ENCODE measurements at regions not wholly inside any gene's neighbourhood (a gene's known extent, or its start where the extent isn't known, plus 50 kb on each side); places are given as distances from the start of the nearest gene placed in this dataset.

- TF ChIP-seq ELK1 (IDR thresholded peaks at IDR 0.05; ENCODE audit: low read depth, low read length) = no peak
- TF ChIP-seq CHD4 (IDR thresholded peaks at IDR 0.05; ENCODE audit: borderline replicate concordance) = no peak
- no peak for TF ChIP-seq MYC (IDR thresholded peaks at IDR 0.05; ENCODE audit: borderline replicate concordance, low read length)
- no peak for TF ChIP-seq CTCF (IDR thresholded peaks at IDR 0.05)
- TF ChIP-seq EP300 (IDR thresholded peaks at IDR 0.05) = no peak
- no peak for TF ChIP-seq POLR2AphosphoS2 (conservative IDR thresholded peaks at IDR 0.05; ENCODE audit: low read length)
- no peak for TF ChIP-seq RCOR1 (IDR thresholded peaks at IDR 0.05; ENCODE audit: low read depth, low read length)
These were observed 433.6 kb downstream of the LPIN1 start (continued) for GRCh38 chr2:12180031-12180430.

DNA sequence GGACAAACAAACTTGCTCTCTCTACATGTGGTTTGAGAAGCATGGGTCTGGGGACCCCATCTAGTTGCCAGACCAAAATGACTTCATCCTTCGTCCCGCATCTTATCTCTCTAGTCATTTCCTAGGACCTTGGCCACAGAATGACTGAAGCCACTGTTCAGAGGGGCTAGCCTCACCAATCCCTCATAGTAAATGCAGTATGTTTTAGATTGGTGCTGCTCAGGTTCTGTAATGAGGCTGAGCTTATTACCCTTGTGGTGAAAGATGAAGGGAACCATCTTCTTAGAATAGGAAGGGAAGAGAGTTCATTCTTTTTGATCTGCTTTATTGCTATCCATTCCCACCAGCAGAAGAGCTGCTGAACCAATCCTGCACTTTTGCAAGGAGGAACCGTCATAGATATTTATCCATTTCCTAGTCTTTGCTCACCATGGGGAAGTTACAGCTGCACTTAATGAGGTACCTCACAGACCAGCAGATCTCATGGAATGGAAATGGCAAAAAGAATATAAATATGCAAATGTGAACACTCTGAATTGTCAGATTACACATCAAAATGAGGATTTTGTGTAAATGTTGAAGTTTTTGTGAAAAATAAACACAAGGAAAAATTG, 436.7 kb downstream of the LPIN1 start:
- FAIRE-seq = no peak
- ATAC-seq = no peak
- Histone ChIP-seq H3K4me2 (no peak overlapping the region), H3K4me1 (no peaks in the 10 kb centered on the region), H3K9me3 (no peaks in the 10 kb centered on the region), H3K4me3 (no peak overlapping the region), H3K27ac (no peak overlapping the region)
- POLR2A ChIA-PET = no interaction called here
- TF ChIP-seq HDAC2 (IDR thresholded peaks at IDR 0.05) (no peak), FOSL2 (IDR thresholded peaks at IDR 0.05) (no peak), FOSL2 (CRISPR knock-in tag; IDR thresholded peaks at IDR 0.05) (no peak), ATOH8 (CRISPR knock-in tag; IDR thresholded peaks at IDR 0.05; ENCODE audit: low read depth) (no peak), PHF8 (IDR thresholded peaks at IDR 0.05; ENCODE audit: borderline replicate concordance, low read depth) (no peak), FOSB (CRISPR knock-in tag; IDR thresholded peaks at IDR 0.05) (no peak), HEYL (CRISPR knock-in tag; IDR thresholded peaks at IDR 0.05) (no peak), SREBF2 (IDR thresholded peaks at IDR 0.05) (no peak)
- 63% methylated on average over 3 of the region's 3 CpGs for WGBS (ENCODE audit: missing lambda C conversion rate)
- CTCF ChIA-PET = no interaction called here
- DNase-seq (ENCODE audit: low read depth in 1 of 2, low spot score in 1 of 2) = no peak

DNA sequence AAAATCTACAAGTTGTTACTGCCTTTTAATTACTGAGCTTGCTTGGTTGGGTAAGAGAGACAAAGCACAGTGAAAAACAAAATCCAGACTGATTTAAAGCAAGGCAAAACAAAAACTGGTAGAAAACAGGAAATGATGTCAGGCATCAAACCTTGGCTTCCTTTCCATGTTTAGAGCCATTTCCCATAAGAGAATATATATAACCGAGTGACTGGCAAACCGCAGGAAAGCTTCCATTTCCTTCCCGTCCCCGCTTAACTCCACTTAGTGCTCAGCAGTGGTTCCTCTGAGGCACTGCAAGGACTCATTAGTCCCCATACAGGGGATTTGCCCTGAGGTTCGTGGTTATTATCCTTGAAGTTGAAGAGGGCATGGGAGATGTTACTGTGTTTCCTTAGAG, 446.3 kb downstream of the LPIN1 start:
- 30% methylated on average over 5 of the region's 5 CpGs for WGBS (ENCODE audit: missing lambda C conversion rate)
- FAIRE-seq (no peak), DNase-seq (ENCODE audit: low read depth in 1 of 2, low spot score in 1 of 2) (no peak), ATAC-seq (no peak)
- POLR2A ChIA-PET = no interaction called here
- CTCF ChIA-PET = no interaction called here
- Histone ChIP-seq H3K4me3 (no peak overlapping the region), H3K27ac (no peak overlapping the region), H3K4me1 (no peaks in the 10 kb centered on the region), H3K4me2 (no peak overlapping the region), H3K9me3 (no peaks in the 10 kb centered on the region)
- no peak for TF ChIP-seq HOXB5 (CRISPR knock-in tag; IDR thresholded peaks at IDR 0.05)
- no peak for TF ChIP-seq HOXB13 (CRISPR knock-in tag; IDR thresholded peaks at IDR 0.05; ENCODE audit: low read depth)
- TF ChIP-seq, protein P1, sequence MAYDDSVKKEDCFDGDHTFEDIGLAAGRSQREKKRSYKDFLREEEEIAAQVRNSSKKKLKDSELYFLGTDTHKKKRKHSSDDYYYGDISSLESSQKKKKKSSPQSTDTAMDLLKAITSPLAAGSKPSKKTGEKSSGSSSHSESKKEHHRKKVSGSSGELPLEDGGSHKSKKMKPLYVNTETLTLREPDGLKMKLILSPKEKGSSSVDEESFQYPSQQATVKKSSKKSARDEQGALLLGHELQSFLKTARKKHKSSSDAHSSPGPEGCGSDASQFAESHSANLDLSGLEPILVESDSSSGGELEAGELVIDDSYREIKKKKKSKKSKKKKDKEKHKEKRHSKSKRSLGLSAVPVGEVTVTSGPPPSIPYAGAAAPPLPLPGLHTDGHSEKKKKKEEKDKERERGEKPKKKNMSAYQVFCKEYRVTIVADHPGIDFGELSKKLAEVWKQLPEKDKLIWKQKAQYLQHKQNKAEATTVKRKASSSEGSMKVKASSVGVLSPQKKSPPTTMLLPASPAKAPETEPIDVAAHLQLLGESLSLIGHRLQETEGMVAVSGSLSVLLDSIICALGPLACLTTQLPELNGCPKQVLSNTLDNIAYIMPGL (CRISPR knock-in tag; IDR thresholded peaks at IDR 0.05; ENCODE audit: borderline replicate concordance) = no peak
- TF ChIP-seq BCL3 (IDR thresholded peaks at IDR 0.05) = no peak
- no peak for TF ChIP-seq MAZ (IDR thresholded peaks at IDR 0.05; ENCODE audit: borderline replicate concordance, low read depth, low read length)
- no peak for TF ChIP-seq HEYL (CRISPR knock-in tag; IDR thresholded peaks at IDR 0.05)
- TF ChIP-seq KDM1A (IDR thresholded peaks at IDR 0.05; ENCODE audit: low read depth) = no peak
- no peak for TF ChIP-seq SREBF2 (IDR thresholded peaks at IDR 0.05)
- no peak for TF ChIP-seq FOSL2 (IDR thresholded peaks at IDR 0.05)
- no peak for TF ChIP-seq FOSL2 (CRISPR knock-in tag; IDR thresholded peaks at IDR 0.05)
- TF ChIP-seq EHMT2 (IDR thresholded peaks at IDR 0.05; ENCODE audit: low read depth) = no peak

Data from A549 (cell line).